GM19395 (cell line): ENCODE measurements at regions not wholly inside any gene's neighbourhood (a gene's known extent, or its start where the extent isn't known, plus 50 kb on each side); places are given as distances from the start of the nearest gene placed in this dataset.

Source experiments
- ATAC-seq: cut with Tn5 transposase; IDR thresholded peaks from one replicate; pipeline ENCODE4 v1.9.1; 2021; ENCODE audit warnings: mild to moderate bottlenecking, moderate library complexity; ENCODE audit not compliant: unreplicated experiment

GRCh38 chr5:92904021-92904420 lies 677.0 kb downstream of the NR2F1-AS1 start:
- ATAC-seq: no peak

DNA sequence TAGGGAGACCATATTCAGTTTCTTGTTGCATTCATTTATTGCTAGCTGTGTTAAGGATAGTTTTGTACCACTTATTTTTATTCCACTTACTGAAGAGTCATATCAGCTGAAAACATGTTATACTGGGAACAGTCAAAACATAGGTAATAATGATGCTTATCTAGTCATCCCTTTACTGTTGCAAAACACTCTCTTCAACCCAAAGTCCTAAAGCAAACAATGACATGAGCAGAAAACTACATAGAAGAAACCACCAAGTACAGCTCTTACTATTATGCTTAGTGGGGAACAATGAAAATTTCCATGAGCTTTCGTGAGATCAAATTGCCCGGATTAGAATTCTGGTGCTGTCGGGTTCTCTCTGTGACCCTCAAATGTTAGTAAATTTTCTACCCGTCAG lies 681.4 kb downstream of the NR2F1-AS1 start:
- no peak for ATAC-seq

- ATAC-seq: no peak
Measured at GRCh38 chr5:92896722-92897121, 684.3 kb downstream of the NR2F1-AS1 start.

GRCh38 chr5:92890841-92891244 lies 690.2 kb downstream of the NR2F1-AS1 start:
- ATAC-seq: no peak

DNA sequence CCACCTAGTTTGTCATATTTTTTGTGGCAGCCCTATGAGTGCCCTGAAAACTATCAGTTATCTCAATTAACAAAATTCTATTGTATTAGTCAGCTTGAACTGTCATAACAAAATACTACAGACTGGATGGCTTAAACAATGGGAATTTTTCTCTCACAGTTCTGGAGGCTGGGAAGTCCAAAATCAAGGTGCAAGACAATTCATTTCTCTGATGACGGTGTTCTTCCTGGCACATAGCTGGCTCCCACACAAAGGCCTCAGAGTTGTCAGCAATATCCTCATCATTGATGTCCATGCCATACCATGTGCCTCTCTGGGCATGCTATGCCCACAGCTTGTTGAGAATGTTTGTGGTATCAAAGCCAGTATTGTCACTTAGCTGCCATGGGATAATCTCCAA lies 691.9 kb downstream of the NR2F1-AS1 start:
- no peak for ATAC-seq

GRCh38 chr5:92887254-92887653 lies 693.8 kb downstream of the NR2F1-AS1 start:
- no peak for ATAC-seq

- no peak for ATAC-seq
Measured at GRCh38 chr5:92886751-92887150, 694.3 kb downstream of the NR2F1-AS1 start.

DNA sequence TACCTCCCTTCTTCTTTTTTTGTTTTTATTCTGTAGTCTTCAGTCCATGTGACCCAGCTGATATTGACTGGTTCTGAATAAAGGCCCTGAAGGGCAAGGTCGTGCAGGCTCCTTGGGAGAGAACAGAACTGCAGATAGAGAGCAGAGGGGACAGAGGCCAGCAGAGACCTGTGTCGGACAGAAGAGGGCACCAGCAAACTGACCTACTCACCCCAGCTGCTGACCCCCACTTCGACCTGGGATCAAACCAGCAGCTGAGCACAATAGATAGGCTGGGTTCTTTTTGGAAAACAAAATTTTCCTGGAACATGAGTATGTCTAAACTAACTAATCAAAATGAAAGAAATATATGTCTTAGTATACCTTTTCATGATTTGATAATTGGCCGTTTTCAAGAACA lies 695.1 kb downstream of the NR2F1-AS1 start:
- ATAC-seq: no peak

DNA sequence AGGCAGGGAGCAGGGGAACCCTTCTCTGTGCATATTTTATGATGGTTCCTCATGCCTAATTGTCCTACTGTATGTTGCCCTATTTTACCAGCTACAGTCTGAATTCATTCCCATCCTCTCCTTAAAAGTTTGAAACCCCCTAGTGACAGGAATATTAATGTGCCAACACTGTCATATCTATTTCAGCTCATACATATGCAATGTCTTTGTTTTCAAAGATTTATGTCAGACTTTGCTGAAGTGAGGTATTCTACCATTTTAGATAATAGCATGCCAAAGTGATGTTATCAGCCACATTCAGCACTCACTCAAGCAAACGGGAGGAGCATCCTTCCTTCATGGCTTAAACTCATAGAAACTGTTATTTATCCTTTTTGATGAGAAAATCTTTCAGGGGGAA lies 696.5 kb downstream of the NR2F1-AS1 start:
- ATAC-seq: no peak

DNA sequence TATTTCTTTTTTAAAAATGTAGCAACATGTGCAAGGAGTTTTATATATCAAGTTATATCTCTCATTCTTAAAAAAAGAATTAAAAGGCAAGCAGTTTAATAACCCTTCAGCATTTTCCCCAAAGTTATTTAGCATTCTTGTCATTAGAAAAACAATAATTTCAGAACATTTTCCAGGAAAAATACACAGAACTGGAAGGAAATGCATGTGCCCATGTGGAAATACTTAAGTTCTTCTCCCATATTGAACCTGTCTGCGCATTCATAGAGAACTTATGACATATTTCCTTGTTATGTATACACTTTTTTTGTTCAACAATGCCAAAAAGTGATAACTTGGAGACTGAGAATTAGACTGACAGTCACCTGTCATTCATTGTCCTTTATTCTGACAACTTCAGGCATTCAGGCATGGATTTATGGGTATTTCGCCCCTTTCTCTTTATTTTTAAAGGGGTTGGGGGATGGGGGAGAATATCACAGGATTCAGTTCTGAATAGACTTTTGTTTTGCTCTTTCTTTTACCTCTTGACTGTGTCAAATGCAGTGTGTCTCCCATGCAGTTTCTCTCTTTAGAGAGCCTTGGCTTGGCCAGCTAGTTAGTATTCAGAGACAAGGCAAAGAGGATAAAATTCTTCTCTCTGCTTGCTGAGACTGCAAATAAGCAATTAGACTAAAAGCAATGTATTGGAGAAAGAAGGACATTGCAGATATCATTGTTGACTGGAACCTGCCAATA lies 701.0 kb downstream of the NR2F1-AS1 start:
- no peak for ATAC-seq

DNA sequence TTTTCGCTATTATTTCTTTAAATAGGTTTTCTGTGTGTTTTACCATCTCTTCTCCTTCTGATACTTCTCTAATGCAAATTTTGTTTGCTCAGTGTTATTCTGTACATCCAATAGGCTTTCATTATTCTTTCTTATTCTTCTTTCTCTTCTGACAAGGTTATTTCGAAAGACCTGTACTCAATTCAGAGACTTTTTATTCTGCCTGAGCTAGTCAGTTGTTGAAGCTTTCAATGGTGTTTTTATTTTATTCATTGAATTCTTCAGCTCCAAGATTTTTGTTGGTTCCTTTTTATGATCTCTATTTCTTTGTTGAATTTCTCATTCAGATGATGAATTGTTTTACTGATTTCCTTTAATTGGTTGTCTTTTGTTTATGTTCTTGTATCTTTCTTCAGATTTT lies 706.2 kb downstream of the NR2F1-AS1 start:
- no peak for ATAC-seq

DNA sequence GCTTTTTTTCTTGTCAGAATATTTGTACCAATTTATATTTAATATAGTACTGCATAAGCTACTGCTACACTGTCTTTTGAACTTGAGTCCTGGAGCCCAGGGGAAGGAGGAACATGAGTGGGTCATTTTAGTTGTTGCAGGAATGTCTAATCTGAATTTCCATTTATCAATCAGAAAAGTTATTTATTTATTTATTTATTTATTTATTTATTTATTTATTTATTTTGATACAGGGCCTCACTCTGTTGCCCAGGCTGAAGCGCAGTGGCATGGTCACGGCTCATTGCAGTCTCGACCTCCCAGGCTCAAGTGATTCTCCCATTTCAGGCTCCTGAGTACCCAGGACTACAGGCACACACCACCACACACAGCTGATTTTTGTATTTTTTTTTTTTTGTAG lies 712.6 kb downstream of the NR2F1-AS1 start:
- ATAC-seq: no peak

GRCh38 chr5:92864591-92864990 lies 716.4 kb downstream of the NR2F1-AS1 start:
- no peak for ATAC-seq

GRCh38 chr5:92863666-92864065 lies 717.4 kb downstream of the NR2F1-AS1 start:
- no peak for ATAC-seq

DNA sequence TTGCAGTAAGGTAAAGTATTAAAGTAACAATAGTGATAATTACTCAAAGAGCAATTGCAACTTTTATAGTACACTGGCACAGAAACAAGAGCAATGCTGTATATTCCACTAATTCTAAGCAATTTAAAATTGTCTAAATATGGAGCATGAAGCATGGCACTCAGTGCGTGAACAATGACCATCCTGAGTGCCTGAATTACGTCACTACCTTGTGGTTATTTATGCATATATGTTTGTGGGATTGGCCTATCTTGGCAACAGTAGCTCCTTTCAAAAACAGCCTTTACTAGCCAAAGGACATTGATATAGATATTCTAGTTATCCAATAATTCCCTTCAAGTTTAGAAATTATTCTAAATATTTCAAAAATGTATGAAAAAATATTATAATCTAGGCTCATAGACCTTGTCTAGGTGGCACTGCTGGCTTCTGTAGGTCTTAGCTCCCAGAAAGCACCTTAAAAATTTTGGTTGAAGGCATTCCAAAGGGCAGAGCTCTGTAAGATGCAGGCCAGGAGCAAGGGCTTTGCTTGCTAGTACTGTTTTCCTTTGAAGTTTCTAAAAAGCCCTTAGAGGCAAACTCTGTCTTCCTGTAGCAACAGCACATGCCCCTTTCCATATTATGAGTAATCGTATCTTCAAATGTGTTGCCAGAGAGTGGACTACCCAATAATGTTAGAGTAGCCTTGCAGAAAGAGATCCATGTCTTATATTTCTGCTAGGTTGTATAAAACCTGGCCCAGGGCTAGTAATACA lies 719.3 kb downstream of the NR2F1-AS1 start:
- ATAC-seq: no peak

GRCh38 chr5:92860061-92860460 lies 721.0 kb downstream of the NR2F1-AS1 start:
- no peak for ATAC-seq

DNA sequence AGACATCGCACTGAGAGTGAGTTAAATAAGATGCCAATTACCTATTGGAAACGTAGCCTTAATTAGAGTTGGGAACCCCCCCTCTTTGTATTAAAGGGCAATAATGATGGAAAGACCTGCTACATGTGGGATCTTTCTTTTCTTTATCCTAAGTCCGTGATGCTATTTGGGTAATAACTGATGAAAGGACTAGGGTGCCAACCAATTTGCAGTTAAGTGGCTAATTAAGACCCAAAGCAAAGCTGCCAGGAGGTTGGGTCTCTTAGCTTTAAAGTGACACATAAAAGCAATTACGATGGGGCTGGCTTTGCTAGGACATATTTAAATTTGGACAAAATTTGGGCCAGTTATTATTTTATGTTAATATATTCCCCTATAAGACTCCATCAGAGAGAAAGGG lies 728.8 kb downstream of the NR2F1-AS1 start:
- no peak for ATAC-seq

- ATAC-seq: no peak
Measured at GRCh38 chr5:92850886-92851285, 730.1 kb downstream of the NR2F1-AS1 start.

GRCh38 chr5:92849756-92850155 lies 731.3 kb downstream of the NR2F1-AS1 start:
- ATAC-seq: no peak

DNA sequence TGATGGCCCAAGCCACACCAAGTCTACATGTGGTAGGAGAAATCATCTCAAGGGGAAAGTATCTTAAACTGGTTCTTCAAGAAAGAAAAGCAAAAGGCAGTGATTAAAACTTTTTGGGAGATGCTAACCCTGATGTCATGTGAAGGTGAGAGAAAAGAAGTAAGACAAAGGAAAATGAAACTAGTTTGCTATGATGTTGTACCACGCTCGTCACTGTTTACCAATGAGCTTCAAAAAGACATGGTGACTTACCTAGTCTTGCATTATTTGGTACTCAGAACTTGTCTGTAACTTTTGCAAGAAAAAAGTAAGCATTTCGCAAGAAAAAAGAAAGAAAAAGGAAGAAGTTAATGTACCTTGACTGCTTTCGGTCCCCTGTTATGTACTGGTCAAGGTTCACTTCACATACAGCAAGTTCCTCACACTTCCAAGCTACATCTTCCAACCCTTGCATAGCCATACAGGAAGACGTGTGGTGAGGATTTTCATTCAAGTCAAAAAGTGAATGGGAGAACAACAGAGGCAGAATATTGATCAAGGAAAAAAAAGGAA lies 739.3 kb downstream of the NR2F1-AS1 start:
- ATAC-seq: no peak

GRCh38 chr5:92838253-92838652 lies 742.8 kb downstream of the NR2F1-AS1 start:
- ATAC-seq: no peak
